HepG2 (cell line): ENCODE measurements at regions not wholly inside any gene's neighbourhood (a gene's known extent, or its start where the extent isn't known, plus 50 kb on each side); places are given as distances from the start of the nearest gene placed in this dataset.

Source experiments
- E2F2 ChIP-seq: sonication (generic); formaldehyde crosslinking; IDR thresholded peaks from 2 replicates; pipeline ENCODE4 v1.4.0; 2020; ENCODE audit warnings: missing genetic modification reagents, borderline replicate concordance
- FOSL2 ChIP-seq: sonication (generic); formaldehyde crosslinking; IDR thresholded peaks from 2 replicates; pipeline ENCODE4 v1.4.0; 2020; ENCODE audit warnings: missing genetic modification reagents
- FOXC1 ChIP-seq: sonication (generic); formaldehyde crosslinking; IDR thresholded peaks from 2 replicates; pipeline ENCODE4 v1.8.0; 2022; ENCODE audit warnings: mild to moderate bottlenecking, missing genetic modification reagents, borderline replicate concordance
- LBX2 ChIP-seq: sonication (generic); formaldehyde crosslinking; IDR thresholded peaks from 2 replicates; pipeline ENCODE4 v1.5.0; 2020; ENCODE audit warnings: missing genetic modification reagents, mild to moderate bottlenecking, borderline replicate concordance
- MED8 ChIP-seq: sonication (generic); formaldehyde crosslinking; IDR thresholded peaks from 2 replicates; pipeline ENCODE4 v1.8.1; 2023; ENCODE audit warnings: mild to moderate bottlenecking, missing genetic modification reagents; ENCODE audit not compliant: insufficient replicate concordance
- MXD4 ChIP-seq: IDR thresholded peaks from 2 replicates; pipeline ENCODE4 v1.6.1; 2016; ENCODE audit warnings: mild to moderate bottlenecking, missing biosample characterization, missing genetic modification reagents
- RARA ChIP-seq: IDR thresholded peaks from 2 replicates; pipeline ENCODE4 v1.6.1; 2016; ENCODE audit warnings: missing genetic modification reagents, missing compliant biosample characterization
- RNF2 ChIP-seq: fragments of 450-650 bp; conservative IDR thresholded peaks from 2 replicates; pipeline ENCODE4 v1.6.1; 2016; ENCODE audit warnings: low read depth
- RORA ChIP-seq: sonication (generic); formaldehyde crosslinking; IDR thresholded peaks from 2 replicates; pipeline ENCODE4 v1.5.0; 2020; ENCODE audit warnings: mild to moderate bottlenecking, missing genetic modification reagents, moderate library complexity
- TFE3 ChIP-seq: IDR thresholded peaks from 2 replicates; pipeline ENCODE4 v1.6.1; 2016
- TP53 ChIP-seq: sonication (generic); formaldehyde crosslinking; conservative IDR thresholded peaks from 2 replicates; pipeline ENCODE4 v1.4.0; 2020; ENCODE audit warnings: missing genetic modification reagents
- TRIM22 ChIP-seq: fragments of 450-650 bp; IDR thresholded peaks from 2 replicates; pipeline ENCODE4 v1.6.1; 2017
- ZFAT ChIP-seq: sonication (generic); formaldehyde crosslinking; conservative IDR thresholded peaks from 2 replicates; pipeline ENCODE4 v1.8.1; 2023; ENCODE audit warnings: missing genetic modification reagents, inconsistent platforms
- ZFX ChIP-seq: sonication (generic); formaldehyde crosslinking; IDR thresholded peaks from 2 replicates; pipeline ENCODE4 v1.4.0; 2020; ENCODE audit warnings: mild to moderate bottlenecking, low read depth, missing genetic modification reagents, moderate library complexity
- ZNF235 ChIP-seq: sonication (generic); formaldehyde crosslinking; IDR thresholded peaks from 2 replicates; pipeline ENCODE4 v1.8.1; 2023; ENCODE audit warnings: mild to moderate bottlenecking, missing genetic modification reagents, borderline replicate concordance
- ZNF251 ChIP-seq: sonication (generic); formaldehyde crosslinking; IDR thresholded peaks from 2 replicates; pipeline ENCODE4 v1.9.0; 2021; ENCODE audit warnings: mild to moderate bottlenecking, missing genetic modification reagents
- ZNF446 ChIP-seq: sonication (generic); formaldehyde crosslinking; IDR thresholded peaks from 2 replicates; pipeline ENCODE4 v1.5.0; 2020; ENCODE audit warnings: mild to moderate bottlenecking, missing genetic modification reagents
- ZNF574 ChIP-seq: sonication (generic); formaldehyde crosslinking; IDR thresholded peaks from 2 replicates; pipeline ENCODE4 v1.4.0; 2020; ENCODE audit warnings: missing genetic modification reagents
- ZNF775 ChIP-seq: sonication (generic); formaldehyde crosslinking; IDR thresholded peaks from 2 replicates; pipeline ENCODE4 v1.4.0; 2020; ENCODE audit warnings: missing genetic modification reagents, mild to moderate bottlenecking, moderate library complexity, borderline replicate concordance
- ZNF784 ChIP-seq: sonication (generic); formaldehyde crosslinking; IDR thresholded peaks from 2 replicates; pipeline ENCODE4 v1.5.1; 2020; ENCODE audit warnings: missing genetic modification reagents, mild to moderate bottlenecking, borderline replicate concordance
- ZNF883 ChIP-seq: sonication (generic); formaldehyde crosslinking; IDR thresholded peaks from 2 replicates; pipeline ENCODE4 v1.5.1; 2020; ENCODE audit warnings: mild to moderate bottlenecking, missing genetic modification reagents; ENCODE audit errors: not compliant biosample characterization
- ZSCAN22 ChIP-seq: sonication (generic); formaldehyde crosslinking; IDR thresholded peaks from 2 replicates; pipeline ENCODE4 v1.4.0; 2020; ENCODE audit warnings: mild to moderate bottlenecking, missing genetic modification reagents

GRCh38 chr2:42939411-42940206, 147.2 kb upstream of the HAAO start (continued):
- no peak for TF ChIP-seq MXD4 (CRISPR knock-in tag)
- no peak for TF ChIP-seq ZSCAN22 (CRISPR knock-in tag)
- TF ChIP-seq TRIM22, result no peak
- no peak for TF ChIP-seq RORA (CRISPR knock-in tag)
- no peak for TF ChIP-seq ZNF251 (CRISPR knock-in tag)
- no peak for TF ChIP-seq FOXC1 (CRISPR knock-in tag)
- no peak for TF ChIP-seq TP53 (CRISPR knock-in tag)
- TF ChIP-seq ZNF446 (CRISPR knock-in tag), result no peak
- TF ChIP-seq ZNF883, result no peak
- no peak for TF ChIP-seq ZNF775 (CRISPR knock-in tag)
- TF ChIP-seq LBX2 (CRISPR knock-in tag), result no peak
- no peak for TF ChIP-seq ZNF235 (CRISPR knock-in tag)
- 0 out of 2 replicates have a peak, but pooled peaks have one; percentile 40 for TF ChIP-seq ZNF574 (CRISPR knock-in tag)
- no peak for TF ChIP-seq RNF2
- no peak for TF ChIP-seq FOSL2 (CRISPR knock-in tag)
- 0 out of 2 replicates have a peak, but pooled peaks have one; percentile 20 for TF ChIP-seq ZFX (CRISPR knock-in tag)
- TF ChIP-seq TFE3 (CRISPR knock-in tag), result no peak
- no peak for TF ChIP-seq MED8
- TF ChIP-seq RARA (CRISPR knock-in tag), result no peak
- no peak for TF ChIP-seq ZNF784 (CRISPR knock-in tag)
- TF ChIP-seq E2F2, result no peak
- no peak for TF ChIP-seq ZFAT (CRISPR knock-in tag)
